Esophagus muscularis mucosa (tissue), 4 donors: ENCODE measurements at regions not wholly inside any gene's neighbourhood (a gene's known extent, or its start where the extent isn't known, plus 50 kb on each side); places are given as distances from the start of the nearest gene placed in this dataset.
"Not testable (repeated sequence)": the region's sequence is repeated elsewhere in the genome, so short reads cannot be mapped to it uniquely, and the experiment has no call there.

Experiments used
- DNase-seq: peaks from one replicate; pipeline ENCODE4 v3.0.0-alpha.2; 2017; ENCODE audit errors: extremely low spot score
- H3K27ac ChIP-seq, 4 donors: fragments of 200-600 bp; sonication (generic); replicated peaks in 1 of 4; 1 replicate in 3 of 4; 2 replicates in 1 of 4; pipeline ENCODE4 v1.5.1; 2016 to 2019; ENCODE audit warnings: mild to moderate bottlenecking in 1 of 4
- H3K27me3 ChIP-seq, 4 donors: fragments of 200-600 bp; sonication (generic); one replicate each; pipeline versions ENCODE4 v1.5.1 to v1.6.0; 2016 to 2019
- H3K36me3 ChIP-seq, 4 donors: fragments of 200-600 bp; sonication (generic); one replicate each; pipeline ENCODE4 v1.5.1; 2016 to 2019
- H3K4me1 ChIP-seq, 4 donors: fragments of 200-600 bp; sonication (generic); one replicate each; pipeline ENCODE4 v1.5.1; 2016 to 2019
- H3K4me3 ChIP-seq, 4 donors: fragments of 200-600 bp; sonication (generic); 1 replicate in 2 of 4; 2 replicates in 2 of 4; pipeline ENCODE4 v1.5.1; 2016 to 2019; ENCODE audit warnings: mild to moderate bottlenecking in 4 of 4, moderate library complexity in 1 of 4
- H3K9me3 ChIP-seq, 4 donors: fragments of 200-600 bp; sonication (generic); 1 replicate in 3 of 4; 2 replicates in 1 of 4; pipeline ENCODE4 v1.5.1; 2016 to 2019
- CTCF ChIP-seq, 3 experiments: fragments of 200-600 bp in 2 of 3; fragments of 450-650 bp in 1 of 3; sonication (generic) in 2 of 3; IDR thresholded peaks; one replicate each; pipeline ENCODE4 v1.5.1; 2017 to 2019; ENCODE audit warnings: antibody characterized with exemption in 3 of 3, mild to moderate bottlenecking in 2 of 3, moderate library complexity in 1 of 3
- EP300 ChIP-seq: sonication (generic); formaldehyde crosslinking; IDR thresholded peaks from one replicate; pipeline ENCODE4 v1.6.1; 2017; ENCODE audit warnings: antibody characterized with exemption
- POLR2A ChIP-seq: fragments of 450-650 bp; IDR thresholded peaks from one replicate; pipeline ENCODE4 v1.6.1; 2017; ENCODE audit warnings: antibody characterized with exemption, moderate library complexity, mild to moderate bottlenecking, low read depth
- POLR2AphosphoS5 ChIP-seq, 2 donors: sonication (generic); formaldehyde crosslinking; IDR thresholded peaks; one replicate each; pipeline ENCODE4 v1.6.1; 2017; ENCODE audit warnings: antibody characterized with exemption in 2 of 2
- WGBS: methylation state at CpG from one replicate; pipeline ENCODE4 v1.1.5; 2018; 5-methylcytosine and 5-hydroxymethylcytosine counted together
- intact Hi-C: fragments of 100-400 bp; cut with DNase I; formaldehyde crosslinking; loops from one replicate; pipeline ENCODE4 v1.15.1; 2023

- Histone ChIP-seq H3K9me3 (no peaks in the 10 kb centered on the region), H3K27me3 (no peaks in the 10 kb centered on the region), H3K36me3 (no peaks in the 10 kb centered on the region), H3K4me3 (no peak overlapping the region), H3K27ac (no peak overlapping the region), H3K4me1 (no peaks in the 10 kb centered on the region)
- no peak for DNase-seq
- no peak for TF ChIP-seq POLR2AphosphoS5 (IDR thresholded peaks at IDR 0.05)
- no peak for TF ChIP-seq EP300
- no peak for TF ChIP-seq CTCF (IDR thresholded peaks at IDR 0.05)
- no peak for TF ChIP-seq POLR2A
- WGBS: 55% methylated on average over 6 of the region's 6 CpGs
- intact Hi-C loops: no loop called here
These were observed 110.9 kb upstream of the PNPT1 start for GRCh38 chr2:55804535-55804934.

- H3K9me3 ChIP-seq: no peaks in the 10 kb centered on the region
- H3K27ac ChIP-seq: no peak overlapping the region
- WGBS: 78% methylated on average over 2 of the region's 2 CpGs
- TF ChIP-seq POLR2AphosphoS5 (IDR thresholded peaks at IDR 0.05): no peak
- no peak for TF ChIP-seq CTCF (IDR thresholded peaks at IDR 0.05)
- TF ChIP-seq POLR2A: no peak
- no peak for TF ChIP-seq EP300
- no peaks in the 10 kb centered on the region for H3K4me1 ChIP-seq
- no peaks in the 10 kb centered on the region for H3K27me3 ChIP-seq
- no peak overlapping the region for H3K4me3 ChIP-seq
- intact Hi-C loops: no loop called here
- peak; percentile 84 for DNase-seq
- H3K36me3 ChIP-seq: no peaks in the 10 kb centered on the region
These were observed 108.4 kb upstream of the PNPT1 start for GRCh38 chr2:55802067-55802466.

- intact Hi-C loops: no loop called here
- Histone ChIP-seq H3K27ac (no peak overlapping the region), H3K27me3 (no peaks in the 10 kb centered on the region), H3K4me1 (no peaks in the 10 kb centered on the region), H3K4me3 (no peak overlapping the region), H3K9me3 (no peaks in the 10 kb centered on the region), H3K36me3 (no peaks in the 10 kb centered on the region)
- no peak for DNase-seq
- 74% methylated on average over 1 of the region's 1 CpG for WGBS
- TF ChIP-seq CTCF (IDR thresholded peaks at IDR 0.05): no peak
- TF ChIP-seq EP300: no peak
- no peak for TF ChIP-seq POLR2A
- TF ChIP-seq POLR2AphosphoS5 (IDR thresholded peaks at IDR 0.05): no peak
These were observed 107.8 kb upstream of the PNPT1 start for GRCh38 chr2:55801436-55801835.

GRCh38 chr2:55799624-55800023 lies 106.0 kb upstream of the PNPT1 start:
- intact Hi-C loops, H3K4me1 ChIP-seq, H3K36me3 ChIP-seq, H3K27ac ChIP-seq, DNase-seq, H3K4me3 ChIP-seq, H3K9me3 ChIP-seq, H3K27me3 ChIP-seq: not testable (repeated sequence)
- WGBS: 84% methylated on average over 14 of the region's 14 CpGs

GRCh38 chr2:55796121-55796520 lies 102.5 kb upstream of the PNPT1 start:
- no peak overlapping the region for H3K27ac ChIP-seq
- peaks cover 0 to 2% (median 0%) of the 10 kb centered on the region in 4 donors for H3K9me3 ChIP-seq
- no peak overlapping the region for H3K4me3 ChIP-seq
- TF ChIP-seq POLR2A (no peak), CTCF (IDR thresholded peaks at IDR 0.05) (no peak), EP300 (no peak), POLR2AphosphoS5 (IDR thresholded peaks at IDR 0.05) (no peak)
- intact Hi-C loops: no loop called here
- no peaks in the 10 kb centered on the region for H3K27me3 ChIP-seq
- H3K4me1 ChIP-seq: no peaks in the 10 kb centered on the region
- H3K36me3 ChIP-seq: no peaks in the 10 kb centered on the region
- no peak for DNase-seq

- H3K27ac ChIP-seq, H3K4me3 ChIP-seq, H3K36me3 ChIP-seq, H3K4me1 ChIP-seq, H3K9me3 ChIP-seq, DNase-seq, H3K27me3 ChIP-seq, intact Hi-C loops: not testable (repeated sequence)
- 98% methylated on average over 7 of the region's 12 CpGs for WGBS
These were observed 100.0 kb upstream of the PNPT1 start for GRCh38 chr2:55793602-55794001.
